ENCODE measurements at regions not wholly inside any gene's neighbourhood (a gene's known extent, or its start where the extent isn't known, plus 50 kb on each side); places are given as distances from the start of the nearest gene placed in this dataset.

- no peak for TF ChIP-seq JUND (IDR thresholded peaks at IDR 0.05; ENCODE audit: low read depth)
- DNase-seq (ENCODE audit: low read depth in 1 of 2, low spot score in 1 of 2) = no peak
- in situ Hi-C loops (cut with HindIII; ENCODE audit: low pct_unique_long_range_greater_than_20kb, low sequenced_read_pairs) = no loop called here
These were observed 426.5 kb downstream of the MED13L start for GRCh38 chr12:115850957-115851356.

GRCh38 chr12:115849262-115849943 lies 428.1 kb downstream of the MED13L start:
- no peak for TF ChIP-seq JUND (IDR thresholded peaks at IDR 0.05; ENCODE audit: low read depth)
- no peak for DNase-seq (ENCODE audit: low read depth in 1 of 2, low spot score in 1 of 2)
- in situ Hi-C loops (cut with HindIII; ENCODE audit: low pct_unique_long_range_greater_than_20kb, low sequenced_read_pairs) = no loop called here

- in situ Hi-C loops (cut with HindIII; ENCODE audit: low pct_unique_long_range_greater_than_20kb, low sequenced_read_pairs) = no loop called here
- no peak for DNase-seq (ENCODE audit: low read depth in 1 of 2, low spot score in 1 of 2)
- no peak for TF ChIP-seq JUND (IDR thresholded peaks at IDR 0.05; ENCODE audit: low read depth)
These were observed 430.1 kb downstream of the MED13L start for GRCh38 chr12:115847398-115847797.

GRCh38 chr12:115846516-115846915 lies 431.0 kb downstream of the MED13L start:
- in situ Hi-C loops (cut with HindIII; ENCODE audit: low pct_unique_long_range_greater_than_20kb, low sequenced_read_pairs) = no loop called here
- DNase-seq (ENCODE audit: low read depth in 1 of 2, low spot score in 1 of 2) = no peak
- TF ChIP-seq JUND (IDR thresholded peaks at IDR 0.05; ENCODE audit: low read depth) = no peak

- TF ChIP-seq JUND (IDR thresholded peaks at IDR 0.05; ENCODE audit: low read depth) = no peak
- in situ Hi-C loops (cut with HindIII; ENCODE audit: low pct_unique_long_range_greater_than_20kb, low sequenced_read_pairs) = no loop called here
- peak in 1 of 2 experiments; percentile 52 for DNase-seq (ENCODE audit: low read depth in 1 of 2, low spot score in 1 of 2)
These were observed 437.3 kb downstream of the MED13L start for GRCh38 chr12:115840159-115840558.

- in situ Hi-C loops (cut with HindIII; ENCODE audit: low pct_unique_long_range_greater_than_20kb, low sequenced_read_pairs) = no loop called here
- no peak for TF ChIP-seq JUND (IDR thresholded peaks at IDR 0.05; ENCODE audit: low read depth)
- DNase-seq (ENCODE audit: low read depth in 1 of 2, low spot score in 1 of 2) = no peak
These were observed 438.5 kb downstream of the MED13L start for GRCh38 chr12:115838952-115839351.

- in situ Hi-C loops (cut with HindIII; ENCODE audit: low pct_unique_long_range_greater_than_20kb, low sequenced_read_pairs) = no loop called here
- TF ChIP-seq JUND (IDR thresholded peaks at IDR 0.05; ENCODE audit: low read depth) = no peak
These were observed 440.3 kb downstream of the MED13L start for GRCh38 chr12:115837220-115837619.

GRCh38 chr12:115835445-115835844 lies 442.0 kb downstream of the MED13L start:
- in situ Hi-C loops (cut with HindIII; ENCODE audit: low pct_unique_long_range_greater_than_20kb, low sequenced_read_pairs) = no loop called here
- TF ChIP-seq JUND (IDR thresholded peaks at IDR 0.05; ENCODE audit: low read depth) = no peak
- DNase-seq (ENCODE audit: low read depth in 1 of 2, low spot score in 1 of 2) = no peak

More at GRCh38 chr12:115837220-115837619, 440.3 kb downstream of the MED13L start:
- no peak for DNase-seq (ENCODE audit: low read depth in 1 of 2, low spot score in 1 of 2)

- in situ Hi-C loops (cut with HindIII; ENCODE audit: low pct_unique_long_range_greater_than_20kb, low sequenced_read_pairs) = no loop called here
- no peak for TF ChIP-seq JUND (IDR thresholded peaks at IDR 0.05; ENCODE audit: low read depth)
- no peak for DNase-seq (ENCODE audit: low read depth in 1 of 2, low spot score in 1 of 2)
These were observed 443.8 kb downstream of the MED13L start for GRCh38 chr12:115833704-115834103.

GRCh38 chr12:115830633-115831032 lies 446.9 kb downstream of the MED13L start:
- in situ Hi-C loops (cut with HindIII; ENCODE audit: low pct_unique_long_range_greater_than_20kb, low sequenced_read_pairs) = no loop called here
- peak in 1 of 2 experiments; percentile 66 for DNase-seq (ENCODE audit: low read depth in 1 of 2, low spot score in 1 of 2)
- no peak for TF ChIP-seq JUND (IDR thresholded peaks at IDR 0.05; ENCODE audit: low read depth)

GRCh38 chr12:115830070-115830469 lies 447.4 kb downstream of the MED13L start:
- peak in 1 of 2 experiments; percentile 51 for DNase-seq (ENCODE audit: low read depth in 1 of 2, low spot score in 1 of 2)
- in situ Hi-C loops (cut with HindIII; ENCODE audit: low pct_unique_long_range_greater_than_20kb, low sequenced_read_pairs) = no loop called here
- no peak for TF ChIP-seq JUND (IDR thresholded peaks at IDR 0.05; ENCODE audit: low read depth)

GRCh38 chr12:115828168-115828567 lies 449.3 kb downstream of the MED13L start:
- no peak for DNase-seq (ENCODE audit: low read depth in 1 of 2, low spot score in 1 of 2)
- in situ Hi-C loops (cut with HindIII; ENCODE audit: low pct_unique_long_range_greater_than_20kb, low sequenced_read_pairs) = no loop called here
- no peak for TF ChIP-seq JUND (IDR thresholded peaks at IDR 0.05; ENCODE audit: low read depth)

GRCh38 chr12:115824936-115825602 lies 452.4 kb downstream of the MED13L start:
- DNase-seq (ENCODE audit: low read depth in 1 of 2, low spot score in 1 of 2) = no peak
- in situ Hi-C loops (cut with HindIII; ENCODE audit: low pct_unique_long_range_greater_than_20kb, low sequenced_read_pairs) = no loop called here
- no peak for TF ChIP-seq JUND (IDR thresholded peaks at IDR 0.05; ENCODE audit: low read depth)
